Smooth muscle cell (in vitro differentiated cells): ENCODE measurements at regions not wholly inside any gene's neighbourhood (a gene's known extent, or its start where the extent isn't known, plus 50 kb on each side); places are given as distances from the start of the nearest gene placed in this dataset.

ENCODE experiments used
- DNase-seq: peaks from one replicate; lab custom pipeline; 2025; ENCODE audit not compliant: unreplicated experiment; lab: John Stamatoyannopoulos, UW
- H2AFZ ChIP-seq: fragments of 200-600 bp; sonication (generic); 2 replicates; pipeline ENCODE4 v1.6.0; 2016; ENCODE audit warnings: antibody characterized with exemption, low read depth, mild to moderate bottlenecking
- H3F3A ChIP-seq: fragments of 200-600 bp; sonication (generic); 2 replicates; pipeline ENCODE4 v1.6.0; 2017; ENCODE audit warnings: antibody characterized with exemption, low read depth
- H3K27ac ChIP-seq: fragments of 200-600 bp; sonication (generic); 2 replicates; pipeline ENCODE4 v1.5.1; 2016; ENCODE audit warnings: low read depth, mild to moderate bottlenecking
- H3K27me3 ChIP-seq: fragments of 200-600 bp; sonication (generic); 2 replicates; pipeline ENCODE4 v1.6.1; 2016; ENCODE audit warnings: low read depth, mild to moderate bottlenecking
- H3K36me3 ChIP-seq: fragments of 200-600 bp; sonication (generic); 2 replicates; pipeline ENCODE4 v1.5.1; 2016; ENCODE audit warnings: low read depth
- H3K4me1 ChIP-seq: fragments of 200-600 bp; sonication (generic); 2 replicates; pipeline ENCODE4 v1.5.1; 2016; ENCODE audit warnings: low read depth
- H3K4me2 ChIP-seq: fragments of 200-600 bp; sonication (generic); 2 replicates; pipeline ENCODE4 v1.6.0; 2016; ENCODE audit warnings: mild to moderate bottlenecking
- H3K4me3 ChIP-seq: fragments of 200-600 bp; sonication (generic); 2 replicates; pipeline ENCODE4 v1.5.1; 2016; ENCODE audit warnings: mild to moderate bottlenecking
- H3K79me2 ChIP-seq: fragments of 200-600 bp; sonication (generic); 2 replicates; pipeline ENCODE4 v1.6.0; 2016; ENCODE audit warnings: low read depth, mild to moderate bottlenecking
- H3K9ac ChIP-seq: fragments of 200-600 bp; sonication (generic); 2 replicates; pipeline ENCODE4 v1.6.0; 2016; ENCODE audit warnings: low read depth
- H3K9me3 ChIP-seq: fragments of 200-600 bp; sonication (generic); replicated peaks from 2 replicates; pipeline ENCODE4 v1.5.1; 2016; ENCODE audit warnings: low read depth
- H4K20me1 ChIP-seq: fragments of 200-600 bp; sonication (generic); 2 replicates; pipeline ENCODE4 v1.6.0; 2016; ENCODE audit warnings: low read depth
- WGBS: methylation state at CpG from one replicate; pipeline ENCODE4 v1.1.7; 2016; ENCODE audit warnings: low lambda C conversion rate; 5-methylcytosine and 5-hydroxymethylcytosine counted together
- TF ChIP-seq, protein P1 (sequence below): fragments of 200-600 bp; sonication (generic); IDR thresholded peaks from 2 replicates; pipeline ENCODE4 v1.5.1; 2017; ENCODE audit warnings: borderline replicate concordance, mild to moderate bottlenecking, antibody characterized with exemption; ENCODE audit not compliant: insufficient read depth, poor library complexity, severe bottlenecking

DNA sequence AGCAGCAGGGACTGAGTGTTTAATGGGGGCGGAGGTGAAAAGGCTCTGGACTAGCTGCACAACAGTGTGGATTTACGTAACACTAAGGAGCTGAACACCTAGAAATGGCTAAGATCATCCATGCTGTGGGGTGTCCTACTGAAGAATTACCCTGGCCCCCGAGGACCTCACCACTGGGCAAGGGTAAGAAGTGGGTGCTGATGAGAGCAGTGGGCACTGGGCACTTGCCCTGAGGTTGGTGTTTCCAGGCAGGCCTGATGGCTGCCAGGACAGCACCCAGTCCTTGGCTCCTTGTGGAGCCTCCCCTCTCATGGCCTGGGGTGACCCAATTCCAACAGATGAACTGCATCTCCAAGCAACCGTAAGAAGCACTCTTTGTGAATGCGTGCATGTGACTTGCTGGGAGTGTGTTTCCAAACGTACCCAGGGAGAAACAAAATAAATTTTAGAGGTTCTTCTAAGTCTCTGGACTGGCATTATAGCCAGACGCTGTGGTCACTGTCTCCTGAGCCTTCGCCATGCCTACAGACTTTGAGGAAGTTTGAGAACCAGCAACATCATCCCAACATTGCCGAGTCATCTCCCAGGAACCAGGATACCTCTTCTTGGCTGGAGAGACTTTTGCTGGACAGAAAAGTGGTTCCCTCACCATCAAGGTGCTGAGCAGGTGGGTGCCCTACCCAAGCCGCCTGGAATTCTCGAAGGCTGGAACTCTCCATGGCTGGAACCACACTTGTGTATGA, 245.9 kb downstream of the ERMARD start:
- no peak overlapping the region for H2AFZ ChIP-seq
- no peak overlapping the region for H3K27ac ChIP-seq
- H3K9me3 ChIP-seq = no peaks in the 10 kb centered on the region
- H3K27me3 ChIP-seq = no peaks in the 10 kb centered on the region
- H3K36me3 ChIP-seq = no peaks in the 10 kb centered on the region
- 94% methylated on average over 11 of the region's 11 CpGs for WGBS
- TF ChIP-seq, protein P1, sequence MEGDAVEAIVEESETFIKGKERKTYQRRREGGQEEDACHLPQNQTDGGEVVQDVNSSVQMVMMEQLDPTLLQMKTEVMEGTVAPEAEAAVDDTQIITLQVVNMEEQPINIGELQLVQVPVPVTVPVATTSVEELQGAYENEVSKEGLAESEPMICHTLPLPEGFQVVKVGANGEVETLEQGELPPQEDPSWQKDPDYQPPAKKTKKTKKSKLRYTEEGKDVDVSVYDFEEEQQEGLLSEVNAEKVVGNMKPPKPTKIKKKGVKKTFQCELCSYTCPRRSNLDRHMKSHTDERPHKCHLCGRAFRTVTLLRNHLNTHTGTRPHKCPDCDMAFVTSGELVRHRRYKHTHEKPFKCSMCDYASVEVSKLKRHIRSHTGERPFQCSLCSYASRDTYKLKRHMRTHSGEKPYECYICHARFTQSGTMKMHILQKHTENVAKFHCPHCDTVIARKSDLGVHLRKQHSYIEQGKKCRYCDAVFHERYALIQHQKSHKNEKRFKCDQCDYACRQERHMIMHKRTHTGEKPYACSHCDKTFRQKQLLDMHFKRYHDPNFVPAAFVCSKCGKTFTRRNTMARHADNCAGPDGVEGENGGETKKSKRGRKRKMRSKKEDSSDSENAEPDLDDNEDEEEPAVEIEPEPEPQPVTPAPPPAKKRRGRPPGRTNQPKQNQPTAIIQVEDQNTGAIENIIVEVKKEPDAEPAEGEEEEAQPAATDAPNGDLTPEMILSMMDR = no peak
- no peak overlapping the region for H3K4me2 ChIP-seq
- no peaks in the 10 kb centered on the region for H4K20me1 ChIP-seq
- H3K4me3 ChIP-seq = no peak overlapping the region
- no peak overlapping the region for H3K9ac ChIP-seq
- no peak for DNase-seq
- H3K4me1 ChIP-seq = no peaks in the 10 kb centered on the region
- no peaks in the 10 kb centered on the region for H3K79me2 ChIP-seq
- no peaks in the 10 kb centered on the region for H3F3A ChIP-seq

DNA sequence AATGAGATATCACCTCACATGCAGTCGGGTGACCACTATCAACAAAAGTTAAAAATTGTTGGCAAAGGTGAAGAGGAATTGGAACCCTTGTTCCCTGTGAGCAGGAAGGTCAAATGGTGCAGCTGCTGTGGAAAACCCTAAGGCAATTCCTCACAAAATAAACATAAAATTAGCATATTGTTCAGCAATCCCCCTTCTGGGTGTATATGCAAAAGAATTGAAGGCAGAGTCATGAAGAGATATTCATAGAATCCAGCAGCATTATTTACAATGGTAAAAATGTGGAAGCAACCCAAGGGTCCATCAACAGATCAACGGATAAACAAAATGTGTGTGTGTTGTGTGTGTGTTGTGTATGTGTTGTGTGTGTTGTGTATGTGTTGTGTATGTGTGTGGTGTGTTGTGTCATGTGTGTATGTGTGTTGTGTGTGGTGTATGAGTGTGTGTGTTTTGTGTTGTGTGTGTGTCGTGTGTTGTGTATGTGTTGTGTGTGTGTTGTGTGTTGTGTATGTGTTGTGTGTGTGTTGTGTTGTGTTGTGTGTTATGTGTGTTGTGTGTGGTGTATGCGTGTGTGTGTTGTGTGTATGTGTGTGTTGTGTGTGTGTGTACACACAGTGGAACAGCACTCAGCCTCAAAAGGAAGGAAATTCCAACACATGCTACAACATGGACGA, 245.1 kb downstream of the ERMARD start:
- H3K4me3 ChIP-seq = no peak overlapping the region
- no peak overlapping the region for H3K9ac ChIP-seq
- no peaks in the 10 kb centered on the region for H3F3A ChIP-seq
- 87% methylated on average over 5 of the region's 5 CpGs for WGBS
- H3K36me3 ChIP-seq = no peaks in the 10 kb centered on the region
- no peak overlapping the region for H3K4me2 ChIP-seq
- H3K79me2 ChIP-seq = no peaks in the 10 kb centered on the region
- TF ChIP-seq, protein P1 = no peak
- H3K27ac ChIP-seq = no peak overlapping the region
- no peaks in the 10 kb centered on the region for H3K4me1 ChIP-seq
- no peak for DNase-seq
- H2AFZ ChIP-seq = no peak overlapping the region
- H3K27me3 ChIP-seq = no peaks in the 10 kb centered on the region
- no peaks in the 10 kb centered on the region for H4K20me1 ChIP-seq
- H3K9me3 ChIP-seq = no peaks in the 10 kb centered on the region

DNA sequence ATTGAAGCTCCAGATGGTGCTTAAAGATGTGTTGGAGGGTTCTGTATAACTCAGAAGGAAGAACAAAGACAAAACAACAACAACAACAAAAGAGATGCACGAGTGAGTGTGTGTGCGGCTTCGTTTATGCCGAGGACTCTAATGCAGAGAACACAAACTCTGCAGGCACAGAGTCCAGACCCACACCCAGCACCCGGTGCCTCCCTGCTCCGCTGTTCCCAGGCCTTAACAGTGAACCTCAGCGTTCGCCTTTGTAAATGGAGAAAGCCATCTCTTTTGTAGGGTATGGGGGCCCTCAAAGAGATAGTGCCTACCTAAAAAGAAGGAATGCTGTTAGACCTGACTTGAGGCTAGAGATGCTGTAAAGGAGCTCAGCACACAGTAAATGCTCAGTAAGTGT, 243.3 kb downstream of the ERMARD start:
- Histone ChIP-seq H3K36me3 (no peaks in the 10 kb centered on the region), H4K20me1 (no peaks in the 10 kb centered on the region), H3K4me2 (no peak overlapping the region), H3K4me1 (no peaks in the 10 kb centered on the region), H3K9ac (no peak overlapping the region), H3K9me3 (no peaks in the 10 kb centered on the region), H3K4me3 (no peak overlapping the region), H2AFZ (no peak overlapping the region), H3F3A (no peaks in the 10 kb centered on the region), H3K27ac (no peak overlapping the region), H3K27me3 (no peaks in the 10 kb centered on the region), H3K79me2 (no peaks in the 10 kb centered on the region)
- no peak for DNase-seq
- 89% methylated on average over 8 of the region's 8 CpGs for WGBS
- TF ChIP-seq, protein P1 = no peak
